Transverse colon (tissue), 4 donors: ENCODE measurements at regions not wholly inside any gene's neighbourhood (a gene's known extent, or its start where the extent isn't known, plus 50 kb on each side); places are given as distances from the start of the nearest gene placed in this dataset.

Source experiments
- EP300 ChIP-seq: sonication (generic); formaldehyde crosslinking; IDR thresholded peaks from one replicate; pipeline ENCODE4 v1.6.1; 2017; ENCODE audit warnings: antibody characterized with exemption, low read depth
- POLR2A ChIP-seq: fragments of 450-650 bp; IDR thresholded peaks from one replicate; pipeline ENCODE4 v1.6.1; 2016; ENCODE audit warnings: antibody characterized with exemption, mild to moderate bottlenecking, moderate library complexity
- POLR2AphosphoS5 ChIP-seq, 3 donors: sonication (generic); formaldehyde crosslinking; IDR thresholded peaks; one replicate each; pipeline ENCODE4 v1.6.1; 2016; ENCODE audit warnings: antibody characterized with exemption in 3 of 3
- TF ChIP-seq, protein P1 (sequence below), 5 experiments: fragments of 200-600 bp in 3 of 5; fragments of 450-650 bp in 2 of 5; sonication (generic) in 3 of 5; IDR thresholded peaks; 1 replicate in 2 of 5; 2 replicates in 3 of 5; pipeline ENCODE4 v1.5.1; 2016 to 2017; ENCODE audit warnings: antibody characterized with exemption in 5 of 5, inconsistent platforms in 3 of 5, mild to moderate bottlenecking in 2 of 5, moderate library complexity in 1 of 5

DNA sequence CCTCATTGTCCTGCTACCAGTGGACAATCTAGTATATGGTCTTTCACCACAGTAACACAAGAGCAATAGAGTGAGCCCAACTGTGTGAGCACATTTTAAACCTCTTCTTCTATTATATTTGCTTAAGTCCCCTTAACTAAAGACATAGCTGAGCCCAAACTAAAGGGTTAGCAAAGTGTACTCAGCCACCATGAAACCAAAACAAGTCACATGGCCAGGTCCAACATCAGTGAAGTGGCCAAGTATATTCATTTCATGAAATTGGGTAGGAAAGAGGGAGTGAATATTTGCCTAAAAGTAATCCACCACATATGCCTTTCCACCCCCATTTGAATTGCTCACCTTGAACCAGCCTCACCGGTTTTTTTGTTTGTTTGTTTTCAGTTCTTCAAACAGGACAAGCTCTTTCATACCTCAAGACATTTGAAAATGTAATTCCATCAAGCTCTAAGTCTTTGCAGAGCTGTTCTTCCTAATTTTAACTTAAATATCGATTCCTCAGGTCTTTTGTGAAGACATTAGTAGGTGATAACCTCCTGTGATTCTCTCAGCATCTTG lies 327.0 kb upstream of the SEMA6D start:
- TF ChIP-seq, protein P1, sequence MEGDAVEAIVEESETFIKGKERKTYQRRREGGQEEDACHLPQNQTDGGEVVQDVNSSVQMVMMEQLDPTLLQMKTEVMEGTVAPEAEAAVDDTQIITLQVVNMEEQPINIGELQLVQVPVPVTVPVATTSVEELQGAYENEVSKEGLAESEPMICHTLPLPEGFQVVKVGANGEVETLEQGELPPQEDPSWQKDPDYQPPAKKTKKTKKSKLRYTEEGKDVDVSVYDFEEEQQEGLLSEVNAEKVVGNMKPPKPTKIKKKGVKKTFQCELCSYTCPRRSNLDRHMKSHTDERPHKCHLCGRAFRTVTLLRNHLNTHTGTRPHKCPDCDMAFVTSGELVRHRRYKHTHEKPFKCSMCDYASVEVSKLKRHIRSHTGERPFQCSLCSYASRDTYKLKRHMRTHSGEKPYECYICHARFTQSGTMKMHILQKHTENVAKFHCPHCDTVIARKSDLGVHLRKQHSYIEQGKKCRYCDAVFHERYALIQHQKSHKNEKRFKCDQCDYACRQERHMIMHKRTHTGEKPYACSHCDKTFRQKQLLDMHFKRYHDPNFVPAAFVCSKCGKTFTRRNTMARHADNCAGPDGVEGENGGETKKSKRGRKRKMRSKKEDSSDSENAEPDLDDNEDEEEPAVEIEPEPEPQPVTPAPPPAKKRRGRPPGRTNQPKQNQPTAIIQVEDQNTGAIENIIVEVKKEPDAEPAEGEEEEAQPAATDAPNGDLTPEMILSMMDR (IDR thresholded peaks at IDR 0.05), result no peak
- TF ChIP-seq POLR2AphosphoS5 (IDR thresholded peaks at IDR 0.05), result no peak
- no peak for TF ChIP-seq POLR2A
- no peak for TF ChIP-seq EP300
